ENCODE measurements at regions not wholly inside any gene's neighbourhood (a gene's known extent, or its start where the extent isn't known, plus 50 kb on each side); places are given as distances from the start of the nearest gene placed in this dataset.
"Not testable (repeated sequence)": the region's sequence is repeated elsewhere in the genome, so short reads cannot be mapped to it uniquely, and the experiment has no call there.

DNA sequence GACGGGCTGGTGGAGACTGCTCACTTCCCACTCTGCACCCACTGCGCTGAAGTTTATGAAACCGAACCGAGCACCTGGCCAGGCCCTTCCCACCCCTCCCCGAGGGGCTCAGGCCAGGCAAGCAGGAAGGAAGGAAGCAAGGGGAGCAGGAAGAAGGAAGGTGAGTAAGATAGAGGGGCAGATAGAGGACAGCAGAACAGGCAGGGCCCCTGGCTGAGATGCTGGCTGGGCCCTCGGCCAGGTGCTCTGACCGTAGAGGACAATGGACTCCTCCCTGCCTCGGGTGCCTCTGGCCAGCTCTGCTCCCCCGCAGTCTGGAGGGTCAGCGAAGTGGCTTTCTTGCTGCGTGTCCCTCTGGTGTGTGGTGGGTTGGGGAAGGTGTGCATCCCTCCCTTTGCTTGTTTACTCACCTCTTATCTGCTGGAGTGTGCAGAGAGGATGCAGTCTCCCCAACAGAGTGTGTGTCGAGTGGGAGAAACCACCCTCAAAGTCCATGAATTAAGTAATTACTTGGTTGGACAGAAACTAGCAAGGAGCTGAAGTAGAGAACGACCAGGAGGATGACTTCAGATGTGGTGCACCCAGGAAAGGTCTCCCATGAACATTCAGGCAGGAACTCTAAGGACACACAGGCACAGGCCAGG lies 82.8 kb upstream of the PPP2R2D start:
- DNase-seq (ENCODE audit: low spot score) = no peak

DNA sequence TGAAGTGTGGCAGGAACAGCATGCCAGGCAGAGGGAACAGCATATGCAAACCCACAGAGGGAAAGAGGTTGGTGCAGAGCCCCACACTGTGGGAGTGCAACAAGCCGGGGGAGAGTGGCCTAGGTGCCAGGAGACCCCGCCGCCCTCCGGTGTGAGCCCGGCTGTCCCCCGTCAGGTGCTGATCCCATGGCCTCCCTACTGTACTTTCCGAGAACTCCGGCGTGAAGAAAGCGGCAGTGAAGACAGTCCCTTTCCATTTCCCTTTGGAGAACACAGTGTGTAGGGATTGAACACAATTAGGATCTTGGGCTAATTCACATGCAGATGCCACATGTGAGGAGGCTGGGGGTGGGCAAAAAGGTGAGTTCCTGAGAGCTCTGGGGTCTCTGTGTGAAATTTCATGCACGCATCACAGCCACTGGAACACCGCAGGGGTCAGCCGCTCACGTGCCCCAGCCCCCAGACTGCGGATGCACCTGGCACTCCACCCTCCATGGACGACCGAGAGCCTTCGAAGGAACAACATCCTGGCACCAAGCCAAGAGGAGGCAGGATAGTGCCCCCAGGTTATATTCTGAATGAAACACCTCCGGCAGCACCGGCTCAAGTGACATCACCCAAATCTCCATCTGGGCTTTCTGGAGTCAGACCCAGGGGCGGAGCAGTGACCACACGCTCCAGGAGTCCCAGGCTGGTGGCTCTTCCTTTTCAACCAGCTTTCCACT lies 82.1 kb upstream of the PPP2R2D start:
- no peak for DNase-seq (ENCODE audit: low spot score)

DNA sequence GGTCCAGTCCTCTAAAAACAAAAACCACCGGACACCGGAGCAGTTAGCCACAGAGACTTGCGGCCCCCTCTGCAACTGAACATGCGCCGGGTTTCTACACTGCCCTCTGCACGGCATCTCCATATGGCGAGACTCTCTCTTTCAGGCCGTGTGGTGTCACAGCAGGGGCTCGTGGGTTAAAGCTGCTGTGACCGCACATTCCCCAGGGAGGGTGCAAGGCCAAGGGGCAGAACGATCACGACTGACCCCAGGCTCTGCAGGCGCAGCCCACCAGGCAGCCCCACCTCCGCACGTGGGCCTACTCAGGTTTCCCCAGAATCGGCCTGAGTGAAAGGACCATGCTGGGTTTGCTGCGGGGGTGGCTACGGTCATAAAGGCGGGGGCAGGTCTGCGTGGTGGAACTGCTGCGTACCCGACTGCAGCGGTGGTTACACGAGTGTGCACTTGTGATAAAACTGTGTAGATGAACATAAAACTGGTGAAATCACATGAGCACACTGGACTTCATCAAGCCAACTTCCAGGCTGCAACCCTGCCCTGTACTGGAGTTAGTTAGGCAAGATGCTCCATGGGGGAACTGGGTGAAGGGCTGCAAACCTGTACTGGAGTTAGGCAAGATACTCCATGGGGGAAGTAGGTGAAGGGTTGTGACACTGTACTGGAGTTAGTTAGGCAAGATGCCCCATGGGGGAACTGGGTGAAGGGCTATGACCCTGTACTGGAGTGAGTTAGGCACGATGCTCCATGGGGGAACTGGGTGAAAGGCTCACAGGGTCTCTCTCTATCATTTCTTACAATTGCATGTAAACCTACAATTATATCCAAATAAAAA lies 81.4 kb upstream of the PPP2R2D start:
- DNase-seq (ENCODE audit: low spot score) = no peak

DNA sequence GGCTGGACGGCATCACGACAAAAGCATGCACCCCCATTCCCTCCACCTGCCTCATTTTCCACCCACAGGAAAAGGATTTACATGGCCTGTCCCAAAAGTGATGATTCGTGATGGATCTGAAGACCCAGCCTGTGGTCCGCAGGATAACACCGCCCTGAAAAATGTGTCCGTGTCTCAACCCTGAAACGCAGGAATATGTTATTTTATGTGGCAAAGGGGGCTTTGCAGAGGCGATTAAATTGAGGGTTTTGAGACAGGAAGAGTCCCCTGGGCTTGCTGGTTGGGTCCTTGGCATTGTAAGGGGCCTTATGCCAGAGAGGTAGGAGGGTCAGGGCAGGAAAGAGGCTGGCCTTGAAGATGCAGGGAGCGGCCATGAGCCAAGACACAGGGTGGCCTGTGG lies 80.2 kb upstream of the PPP2R2D start:
- DNase-seq (ENCODE audit: low spot score) = no peak

DNA sequence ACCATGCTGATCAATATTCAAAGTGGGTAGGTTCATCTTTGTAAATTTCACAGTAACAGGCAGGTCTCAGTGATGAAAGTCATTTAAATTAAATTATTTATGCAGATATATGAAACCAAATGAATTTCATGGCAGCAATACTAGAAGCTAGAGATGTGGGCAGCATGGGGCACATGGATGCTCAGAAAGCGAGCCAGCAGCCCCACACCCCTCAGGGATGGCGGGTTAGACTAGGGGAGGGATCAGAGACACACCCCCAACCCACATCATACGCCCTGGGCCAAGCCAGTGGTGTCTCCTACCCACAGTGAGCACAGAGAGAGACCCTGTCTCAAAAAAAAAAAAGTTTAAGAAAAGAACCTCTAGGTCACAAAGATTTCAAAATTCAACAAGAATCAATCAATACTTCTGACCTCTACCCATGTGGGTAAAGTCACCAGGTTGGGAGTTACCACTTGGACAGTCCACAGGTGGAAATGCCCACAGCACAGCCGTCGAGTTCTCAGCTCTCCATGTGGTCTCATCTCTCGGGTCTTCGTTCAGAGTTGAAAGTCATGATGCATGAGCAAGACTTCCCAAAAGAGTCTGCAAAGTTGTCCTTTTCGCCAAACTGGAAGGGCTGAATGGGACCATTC lies 79.3 kb upstream of the PPP2R2D start:
- DNase-seq (ENCODE audit: low spot score) = no peak

DNA sequence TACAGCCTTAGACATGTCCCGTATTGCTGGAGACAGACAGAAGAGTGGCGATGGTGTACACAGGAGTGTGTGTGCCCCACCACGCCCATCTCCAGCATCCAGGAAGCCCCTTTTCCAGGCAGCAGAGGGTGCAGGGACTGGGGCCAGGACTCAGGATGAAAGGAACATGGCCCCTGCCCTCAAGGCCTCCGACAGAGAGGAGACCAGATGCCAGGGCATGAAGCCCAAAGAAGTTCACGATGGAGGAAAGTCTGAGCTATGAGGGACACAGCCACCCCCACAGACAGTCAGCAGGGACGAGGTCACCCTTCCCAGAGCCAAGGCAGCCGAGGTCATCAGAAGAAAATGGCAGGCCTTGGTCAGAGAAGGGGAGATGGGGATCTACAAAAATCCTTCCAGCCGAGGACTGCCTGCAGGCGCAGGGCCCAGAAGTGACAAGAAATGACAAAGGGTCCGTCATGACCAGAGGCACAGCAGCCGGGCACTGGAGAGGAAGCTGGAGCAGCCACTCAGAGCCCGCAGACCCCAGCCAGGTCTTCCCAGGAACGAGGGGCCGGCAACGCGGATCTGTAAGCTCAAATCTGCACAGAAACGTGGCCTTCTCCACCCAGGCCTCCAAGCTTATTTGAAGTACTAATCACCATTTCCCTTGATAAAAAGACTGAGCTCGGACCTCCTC lies 78.7 kb upstream of the PPP2R2D start:
- DNase-seq (ENCODE audit: low spot score) = no peak

DNA sequence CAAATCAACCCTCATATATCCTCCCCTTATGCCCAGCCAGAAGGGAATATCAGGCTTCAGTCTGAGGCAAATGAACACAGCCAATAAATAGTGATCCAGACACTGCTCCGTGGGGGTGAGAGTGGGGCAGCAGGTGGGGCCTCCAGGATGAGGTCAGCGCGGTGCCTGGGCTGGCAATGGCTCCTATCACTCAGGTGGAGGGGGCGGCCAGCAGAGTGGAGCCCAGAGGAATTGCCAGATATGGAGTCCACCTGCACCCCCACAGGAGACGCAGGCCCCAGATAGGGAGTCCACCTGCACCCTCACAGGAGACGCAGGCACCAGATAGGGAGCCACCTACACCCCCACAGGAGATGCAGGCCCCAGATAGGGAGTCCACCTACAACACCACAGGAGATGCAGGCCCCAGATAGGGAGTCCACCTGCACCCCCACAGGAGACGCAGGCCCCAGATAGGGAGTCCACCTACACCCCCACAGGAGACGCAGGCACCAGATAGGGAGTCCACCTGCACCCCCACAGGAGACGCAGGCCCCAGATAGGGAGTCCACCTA lies 78.0 kb upstream of the PPP2R2D start:
- no peak for DNase-seq (ENCODE audit: low spot score)

DNA sequence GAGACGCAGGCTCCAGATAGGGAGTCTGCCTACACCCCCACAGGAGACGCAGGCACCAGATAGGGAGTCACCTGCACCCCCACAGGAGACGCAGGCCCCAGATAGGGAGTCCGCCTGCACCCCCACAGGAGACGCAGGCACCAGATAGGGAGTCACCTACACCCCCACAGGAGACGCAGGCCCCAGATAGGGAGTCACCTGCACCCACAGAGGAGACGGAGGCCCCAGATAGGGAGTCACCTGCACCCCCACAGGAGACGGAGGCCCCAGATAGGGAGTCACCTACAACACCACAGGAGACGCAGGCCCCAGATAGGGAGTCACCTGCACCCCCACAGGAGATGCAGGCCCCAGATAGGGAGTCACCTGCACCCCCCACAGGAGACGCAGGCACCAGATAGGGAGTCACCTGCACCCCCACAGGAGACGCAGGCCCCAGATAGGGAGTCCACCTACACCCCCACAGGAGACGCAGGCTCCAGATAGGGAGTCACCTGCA lies 77.2 kb upstream of the PPP2R2D start:
- not testable (repeated sequence) for DNase-seq (ENCODE audit: low spot score)

DNA sequence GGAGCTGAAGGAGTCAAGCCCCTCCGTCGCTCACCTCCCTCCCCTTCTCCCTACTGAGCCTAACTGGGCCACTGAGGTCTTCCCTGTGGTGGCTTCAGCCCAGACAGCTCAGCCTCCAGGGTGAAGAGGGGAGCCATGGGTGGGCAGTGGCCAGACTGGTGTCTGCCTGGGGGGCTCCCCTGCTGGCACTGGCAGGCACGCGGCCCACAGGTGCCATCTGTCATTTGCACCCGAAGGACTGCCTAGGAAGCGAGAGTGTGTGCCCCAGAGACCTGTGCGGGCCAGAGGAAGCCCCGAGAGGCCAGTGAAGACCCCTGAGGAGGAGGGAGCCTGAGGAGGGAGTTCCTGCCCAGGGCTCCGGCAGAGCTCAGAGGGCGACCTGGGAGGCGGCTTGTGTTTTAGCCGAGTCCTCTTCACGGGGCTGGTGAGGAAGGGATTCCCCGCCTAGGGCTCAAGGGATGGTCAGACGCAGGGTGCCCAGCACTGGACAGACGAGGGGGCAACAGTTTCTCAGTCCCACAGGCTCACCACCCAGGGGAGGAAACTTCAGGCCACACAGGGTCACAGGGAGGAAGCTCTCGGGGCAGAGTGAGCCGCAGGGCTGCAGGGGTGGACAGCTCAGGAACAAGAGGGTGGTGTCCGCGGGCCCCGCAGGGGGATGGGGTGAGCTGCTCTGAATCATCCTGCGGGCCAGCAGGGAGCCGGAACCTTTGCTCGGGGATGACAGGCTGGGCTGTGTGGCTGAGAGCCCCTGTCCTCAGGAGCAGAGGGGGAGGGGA lies 76.2 kb upstream of the PPP2R2D start:
- no peak for DNase-seq (ENCODE audit: low spot score)

DNA sequence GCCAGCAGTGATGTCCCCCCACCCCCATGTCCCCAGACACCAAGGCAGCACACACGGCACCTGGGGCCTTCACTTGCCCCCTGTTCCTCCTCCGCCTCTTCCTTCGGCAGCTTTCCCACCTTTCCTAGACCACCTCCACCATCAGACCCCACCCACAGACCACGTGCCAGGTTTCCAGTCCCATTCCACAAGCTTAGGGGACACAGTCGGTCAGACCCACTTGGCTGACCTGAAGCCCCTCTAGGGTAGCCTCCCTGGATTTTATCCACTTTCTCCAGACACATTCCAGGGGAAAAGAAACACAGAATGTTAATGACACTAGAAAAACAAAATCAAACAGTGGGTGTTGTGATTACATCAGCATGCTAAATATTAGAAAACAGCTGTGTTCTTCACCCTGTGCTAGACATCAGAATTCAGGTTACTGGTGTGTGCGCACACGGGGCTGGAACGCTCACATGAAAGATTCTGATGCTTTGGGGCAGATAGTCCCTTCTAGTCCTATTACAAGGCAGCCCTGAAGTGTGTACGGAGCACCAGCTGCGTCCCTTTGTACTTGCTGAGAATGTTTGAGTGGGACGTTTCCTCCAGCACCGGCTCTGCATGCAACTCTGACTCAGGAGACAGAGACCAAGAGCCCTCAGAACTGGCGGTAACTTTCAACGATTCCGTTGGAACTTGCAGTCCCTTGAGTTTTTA lies 75.5 kb upstream of the PPP2R2D start:
- DNase-seq (ENCODE audit: low spot score) = no peak

DNA sequence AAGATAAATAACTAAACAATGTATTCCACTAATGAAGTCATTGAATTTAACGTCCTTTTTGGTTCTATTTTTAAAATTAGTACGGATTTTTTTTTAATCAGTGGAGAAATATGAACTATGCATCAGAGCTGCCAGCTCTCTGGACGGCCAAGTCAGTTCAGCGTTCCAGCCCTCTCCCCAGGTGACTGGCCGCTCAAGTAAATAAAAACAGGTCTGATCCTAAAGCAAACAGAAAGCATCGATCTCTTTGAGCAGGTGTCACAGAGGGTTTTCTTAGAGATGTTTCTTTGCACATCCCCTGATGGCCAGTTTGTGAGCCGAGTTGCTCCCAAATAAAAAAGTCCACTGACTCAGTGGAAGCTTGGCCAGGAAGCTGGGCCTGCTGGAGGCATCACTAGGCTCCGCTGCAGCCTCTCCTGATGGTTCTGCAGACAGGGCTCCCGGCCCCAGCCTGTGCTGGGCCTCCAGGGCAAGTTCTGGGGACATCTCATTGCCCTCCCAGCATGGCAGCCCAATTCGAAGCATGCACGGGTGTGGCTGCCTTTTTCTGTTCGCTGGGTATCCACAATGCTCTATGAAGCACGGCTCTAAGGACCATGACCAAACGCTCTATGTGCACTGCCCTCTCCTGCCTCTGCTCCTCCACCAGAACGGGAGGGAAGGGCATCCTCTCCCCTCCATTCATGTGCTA lies 74.7 kb upstream of the PPP2R2D start:
- DNase-seq (ENCODE audit: low spot score) = no peak

DNA sequence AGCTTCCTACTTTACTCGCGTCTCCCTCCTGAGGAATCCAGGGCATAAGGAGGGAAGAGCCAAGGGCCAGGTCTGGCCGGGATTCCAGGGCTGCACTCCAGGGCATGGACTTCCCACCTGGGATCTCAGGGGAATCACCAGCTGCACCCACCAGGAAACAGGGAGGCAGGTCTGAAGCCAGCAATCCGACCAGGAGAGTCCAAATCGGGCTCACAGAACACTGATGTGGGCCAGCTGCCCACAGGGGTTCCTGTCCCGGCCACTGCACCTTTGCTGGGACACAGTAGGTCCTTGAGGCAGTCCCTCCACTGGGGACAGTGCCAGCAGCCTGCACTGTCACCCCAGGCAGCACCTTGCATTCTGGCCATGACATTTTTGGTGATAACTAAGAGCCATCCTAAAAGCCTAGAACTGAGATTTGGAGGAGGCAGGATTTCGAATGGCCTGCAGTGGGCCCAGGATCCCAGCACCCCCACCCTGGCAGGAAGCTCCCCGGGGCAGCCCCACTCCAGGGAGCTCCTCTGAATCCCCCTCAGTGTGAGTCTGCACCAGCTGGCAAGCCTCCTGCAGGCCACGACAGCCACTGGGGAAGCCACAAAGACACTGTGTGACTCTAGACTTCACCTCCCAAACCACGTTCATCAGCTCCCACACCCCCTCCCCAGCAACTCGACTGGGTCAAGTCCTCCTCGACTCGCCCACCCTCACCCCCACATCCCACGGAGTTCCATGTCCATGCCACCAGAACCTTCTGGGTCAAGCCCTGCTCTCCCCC lies 71.5 kb upstream of the PPP2R2D start:
- no peak for DNase-seq (ENCODE audit: low spot score)

DNA sequence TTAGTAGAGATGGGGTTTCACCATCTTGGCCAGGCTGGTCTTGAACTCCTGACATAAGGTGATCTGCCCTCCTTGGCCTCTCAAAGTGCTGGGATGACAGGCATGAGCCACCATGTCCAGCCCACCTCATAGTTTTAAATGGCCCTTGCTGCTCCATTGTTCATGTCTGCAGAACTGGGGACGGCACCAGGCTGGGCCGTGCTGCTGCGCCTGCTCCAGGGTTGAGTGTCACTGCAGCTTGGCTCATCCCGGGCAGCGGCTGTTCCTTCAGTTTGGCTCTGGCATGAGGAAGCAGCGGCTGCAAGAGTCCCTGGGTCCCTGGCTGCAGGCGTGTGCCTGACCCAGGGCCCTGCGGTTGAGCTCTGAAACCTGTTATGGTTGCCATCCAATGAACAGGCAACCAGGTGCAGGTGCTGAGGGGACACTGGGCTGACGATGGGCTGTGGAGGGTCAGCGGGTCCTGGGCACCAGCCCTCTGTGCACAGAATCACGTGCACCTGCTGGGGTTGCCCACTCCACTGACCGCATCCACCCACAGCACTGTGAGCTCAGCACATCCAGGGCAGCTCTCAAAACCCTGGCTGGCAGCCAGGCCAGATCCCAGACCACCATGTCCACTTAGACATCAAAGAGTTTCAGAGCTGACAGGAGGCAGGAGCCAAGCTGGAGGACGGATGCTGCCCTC lies 70.2 kb upstream of the PPP2R2D start:
- DNase-seq (ENCODE audit: low spot score) = no peak

DNA sequence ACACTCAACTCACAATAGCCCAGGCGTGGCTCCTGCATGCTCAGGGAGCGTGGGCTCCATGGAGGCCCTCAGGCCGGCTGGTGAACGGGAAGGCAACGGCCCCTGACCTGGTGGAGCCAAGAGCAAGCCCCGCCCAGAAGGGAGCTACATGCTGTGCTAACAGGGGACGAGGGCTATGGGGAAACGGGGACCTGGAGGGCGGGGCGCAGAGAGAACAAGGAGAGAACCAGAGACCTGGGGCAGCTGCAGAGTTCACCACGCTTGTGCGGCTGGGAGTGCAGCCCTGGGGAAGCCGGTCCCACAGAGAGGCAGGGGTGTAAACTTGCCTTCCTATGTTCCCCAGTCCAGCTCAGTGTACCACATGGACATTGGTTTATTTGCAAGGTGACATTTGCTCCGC lies 69.2 kb upstream of the PPP2R2D start:
- no peak for DNase-seq (ENCODE audit: low spot score)

DNA sequence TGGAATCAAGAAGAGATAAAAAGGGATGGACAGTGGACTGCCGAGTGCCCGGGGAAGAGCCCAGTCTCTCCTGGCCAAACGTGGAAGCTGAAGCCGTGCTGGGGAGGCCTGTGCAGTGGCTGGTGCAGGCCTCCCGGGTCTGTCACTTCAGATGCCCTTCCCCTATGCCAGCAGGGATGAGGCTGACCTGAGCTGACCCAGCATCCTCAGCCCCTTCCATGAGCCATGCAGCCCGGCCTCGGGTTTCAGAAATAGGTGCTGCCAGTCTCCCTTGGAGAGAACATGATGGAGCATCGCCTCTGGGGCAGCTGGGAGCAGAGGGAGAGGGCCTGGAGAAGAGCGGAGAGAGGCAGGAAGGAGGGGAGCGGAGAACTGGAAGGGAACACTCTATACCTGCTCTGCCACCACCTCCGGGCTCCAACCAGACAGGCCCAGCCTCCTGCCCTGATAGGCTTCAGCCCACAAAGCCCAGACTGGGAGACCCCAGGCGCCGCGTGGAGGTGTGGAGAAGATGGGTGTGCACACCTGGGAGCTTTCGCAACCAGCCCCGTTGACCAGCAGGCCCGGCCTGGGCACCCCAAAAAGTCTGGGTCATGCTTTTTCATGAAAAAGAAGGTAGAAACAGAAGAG lies 68.6 kb upstream of the PPP2R2D start:
- no peak for DNase-seq (ENCODE audit: low spot score)

DNA sequence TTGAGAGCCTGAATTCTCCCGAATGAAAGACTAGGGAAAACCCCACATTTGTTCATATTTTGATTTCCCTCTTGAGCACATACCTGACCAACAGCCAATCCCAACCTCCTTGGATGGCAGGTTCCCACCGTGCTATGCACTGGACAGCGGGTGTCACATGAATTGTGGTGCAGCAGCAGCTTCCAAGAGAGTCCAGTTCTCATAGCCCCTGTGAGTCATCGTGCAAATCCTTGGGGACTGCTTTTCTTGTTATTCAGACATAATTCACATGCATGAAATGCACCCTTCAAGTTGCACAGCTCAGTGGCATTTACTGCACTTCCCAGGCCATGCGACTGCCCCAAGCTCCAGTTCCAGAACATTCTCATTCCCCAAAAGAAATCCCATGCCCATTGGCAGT lies 67.8 kb upstream of the PPP2R2D start:
- DNase-seq (ENCODE audit: low spot score) = no peak

DNA sequence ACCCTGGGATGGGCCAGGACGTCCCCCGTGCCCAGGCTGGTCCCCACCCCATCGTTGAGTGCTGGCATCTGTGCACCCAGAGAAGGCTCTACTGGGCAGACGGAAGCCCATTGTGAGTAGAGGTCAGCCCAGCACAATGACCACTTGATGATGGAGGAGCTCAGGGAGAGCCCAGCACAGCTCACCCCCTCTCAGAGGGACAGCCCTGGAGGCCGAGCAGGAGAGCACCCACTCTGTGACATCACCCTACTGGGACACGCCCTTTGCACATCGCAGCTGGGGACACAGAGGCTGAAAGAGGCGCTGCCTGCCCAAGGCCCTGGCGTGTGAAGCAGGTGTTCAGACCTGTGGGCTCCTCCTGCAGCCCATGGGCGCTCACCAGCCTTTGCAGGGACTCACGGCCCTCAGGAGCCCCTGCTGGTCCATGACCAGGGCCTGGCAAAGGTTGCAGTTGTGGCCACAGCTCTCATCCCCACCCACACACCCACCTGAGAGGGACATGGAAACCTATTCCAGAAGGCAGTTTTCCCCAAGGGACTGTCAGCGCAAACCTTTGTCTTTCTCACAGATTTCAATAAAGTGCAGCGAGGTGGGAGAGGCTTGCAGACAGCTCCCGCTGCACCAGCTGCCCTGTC lies 67.2 kb upstream of the PPP2R2D start:
- DNase-seq (ENCODE audit: low spot score) = no peak
